ENCODE measurements at regions not wholly inside any gene's neighbourhood (a gene's known extent, or its start where the extent isn't known, plus 50 kb on each side); places are given as distances from the start of the nearest gene placed in this dataset.

- TF ChIP-seq POLR2AphosphoS2 (IDR thresholded peaks at IDR 0.05; ENCODE audit: low read length) (no peak), FOXA3 (CRISPR knock-in tag; conservative IDR thresholded peaks at IDR 0.05 in 1 of 2, IDR thresholded peaks at IDR 0.05 in 1 of 2) (no peak), ZNF717 (CRISPR knock-in tag; IDR thresholded peaks at IDR 0.05) (no peak), FOS (IDR thresholded peaks at IDR 0.05; ENCODE audit: extremely low read depth, insufficient read length) (no peak), MXD1 (CRISPR knock-in tag; IDR thresholded peaks at IDR 0.05; ENCODE audit: borderline replicate concordance, poor library complexity, severe bottlenecking) (no peak), NFXL1 (CRISPR knock-in tag; IDR thresholded peaks at IDR 0.05) (no peak), RBM39 (optimal IDR thresholded peaks at IDR 0.05; ENCODE audit: low read depth, low read length) (no peak), HIVEP1 (CRISPR knock-in tag; IDR thresholded peaks at IDR 0.05) (no peak), KDM1A (IDR thresholded peaks at IDR 0.05) (no peak), ZZZ3 (IDR thresholded peaks at IDR 0.05) (no peak), ZNF696 (CRISPR knock-in tag; conservative IDR thresholded peaks at IDR 0.05) (no peak), HNRNPK (IDR thresholded peaks at IDR 0.05; ENCODE audit: low read depth, low read length, poor library complexity, severe bottlenecking) (no peak), CBX8 (IDR thresholded peaks at IDR 0.05; ENCODE audit: borderline replicate concordance, extremely low read depth, low read depth, low read length, poor library complexity, severe bottlenecking) (no peak), NR2C2 (CRISPR knock-in tag; IDR thresholded peaks at IDR 0.05) (no peak), NR2C2 (tag; IDR thresholded peaks at IDR 0.05) (no peak), ZBTB11 (CRISPR knock-in tag; IDR thresholded peaks at IDR 0.05) (no peak)
- TF ChIP-seq, protein P1, sequence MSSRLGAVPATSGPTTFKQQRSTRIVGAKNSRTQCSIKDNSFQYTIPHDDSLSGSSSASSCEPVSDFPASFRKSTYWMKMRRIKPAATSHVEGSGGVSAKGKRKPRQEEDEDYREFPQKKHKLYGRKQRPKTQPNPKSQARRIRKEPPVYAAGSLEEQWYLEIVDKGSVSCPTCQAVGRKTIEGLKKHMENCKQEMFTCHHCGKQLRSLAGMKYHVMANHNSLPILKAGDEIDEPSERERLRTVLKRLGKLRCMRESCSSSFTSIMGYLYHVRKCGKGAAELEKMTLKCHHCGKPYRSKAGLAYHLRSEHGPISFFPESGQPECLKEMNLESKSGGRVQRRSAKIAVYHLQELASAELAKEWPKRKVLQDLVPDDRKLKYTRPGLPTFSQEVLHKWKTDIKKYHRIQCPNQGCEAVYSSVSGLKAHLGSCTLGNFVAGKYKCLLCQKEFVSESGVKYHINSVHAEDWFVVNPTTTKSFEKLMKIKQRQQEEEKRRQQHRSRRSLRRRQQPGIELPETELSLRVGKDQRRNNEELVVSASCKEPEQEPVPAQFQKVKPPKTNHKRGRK (tag; IDR thresholded peaks at IDR 0.05) = no peak
These were observed 206.4 kb upstream of the JADE1 start (continued) for GRCh38 chr4:128603081-128603480.
